ENCODE measurements at regions not wholly inside any gene's neighbourhood (a gene's known extent, or its start where the extent isn't known, plus 50 kb on each side); places are given as distances from the start of the nearest gene placed in this dataset.
"Not testable (repeated sequence)": the region's sequence is repeated elsewhere in the genome, so short reads cannot be mapped to it uniquely, and the experiment has no call there.

DNA sequence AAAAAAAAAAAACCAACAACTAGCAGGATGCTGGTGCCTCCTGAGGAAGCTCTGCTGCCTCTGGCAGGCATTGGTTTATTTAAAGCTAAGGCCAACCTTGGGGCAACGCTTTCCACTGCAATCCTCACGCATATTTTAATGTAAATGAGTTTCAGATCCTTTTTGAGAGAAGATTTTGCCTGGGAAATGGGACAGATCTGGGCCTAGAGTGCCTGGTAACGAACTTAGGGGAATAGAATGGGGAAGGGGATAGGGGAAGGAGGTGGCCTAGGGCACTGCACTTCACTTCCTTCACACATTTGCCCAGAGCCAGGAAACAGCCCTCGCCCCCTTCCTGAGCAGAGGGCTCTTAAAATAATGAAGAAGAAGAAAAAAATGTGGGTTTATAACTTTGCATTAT lies 132.7 kb upstream of the TMEM170B start:
- Mint-ChIP-seq H3K27ac (no peak overlapping the region), H3K36me3 (ENCODE audit: low read depth) (no peaks in the 10 kb centered on the region), H3K27me3 (no peaks in the 10 kb centered on the region), H3K4me3 (no peak overlapping the region), H3K4me1 (peaks cover 3% of the 10 kb centered on the region)
- ATAC-seq (no peak), DNase-seq (no peak)
- no peaks in the 10 kb centered on the region for H3K9me3 ChIP-seq (ENCODE audit: control insufficient read depth, low read length, poor library complexity, severe bottlenecking)

DNA sequence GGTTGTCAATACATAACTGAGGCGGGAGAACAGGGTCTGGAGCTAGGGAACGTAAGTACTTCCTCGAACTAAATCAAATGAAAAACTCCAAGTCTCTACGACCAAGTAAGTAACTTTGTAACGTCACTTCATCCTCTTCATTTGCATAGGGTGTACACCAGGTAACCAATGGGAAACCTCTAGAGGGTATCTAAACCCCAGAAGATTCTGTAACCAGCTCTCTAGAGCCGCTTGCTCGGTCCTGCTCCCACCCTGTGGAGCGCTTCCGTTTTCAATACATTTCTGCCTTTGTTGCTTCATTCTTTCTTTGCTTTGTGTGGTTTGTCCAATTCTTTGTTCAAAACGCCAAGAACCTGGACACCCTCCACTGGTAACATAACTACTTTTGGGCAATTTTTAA lies 133.5 kb upstream of the TMEM170B start:
- ATAC-seq (no peak), DNase-seq (no peak)
- H3K9me3 ChIP-seq (ENCODE audit: control insufficient read depth, low read length, poor library complexity, severe bottlenecking) = no peaks in the 10 kb centered on the region
- Mint-ChIP-seq H3K27me3 (no peaks in the 10 kb centered on the region), H3K4me1 (peaks cover 3% of the 10 kb centered on the region), H3K4me3 (no peak overlapping the region), H3K27ac (no peak overlapping the region), H3K36me3 (ENCODE audit: low read depth) (peaks cover under 1% of the 10 kb centered on the region)

DNA sequence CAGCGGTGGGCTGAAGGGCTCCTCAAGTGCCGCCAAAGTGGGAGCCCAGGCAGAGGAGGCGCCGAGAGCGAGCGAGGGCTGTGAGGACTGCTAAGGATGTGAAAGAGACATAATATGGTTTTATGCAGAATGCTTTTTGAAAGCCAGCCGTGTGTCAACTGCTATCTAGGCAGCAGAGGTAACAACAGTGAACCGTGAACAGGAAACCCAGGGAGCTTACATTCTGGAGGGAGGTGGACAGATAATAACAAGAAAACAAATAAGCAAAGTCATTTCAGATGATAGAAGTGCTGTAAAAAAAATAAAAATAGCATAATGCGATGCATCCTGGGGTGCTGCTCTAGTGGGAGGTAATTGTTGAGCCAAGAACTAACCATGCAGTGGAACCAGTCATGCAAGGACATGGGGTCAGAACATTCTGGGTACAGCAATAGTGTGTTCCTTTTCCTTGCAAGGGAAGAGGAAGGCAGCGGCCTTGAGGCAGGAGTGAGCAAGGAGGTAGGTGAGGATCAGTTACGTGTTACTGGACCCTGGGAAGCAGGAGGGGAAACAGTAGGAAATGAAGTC lies 134.4 kb upstream of the TMEM170B start:
- no peaks in the 10 kb centered on the region for H3K9me3 ChIP-seq (ENCODE audit: control insufficient read depth, low read length, poor library complexity, severe bottlenecking)
- DNase-seq = no peak
- no peaks in the 10 kb centered on the region for H3K27me3 Mint-ChIP-seq
- H3K4me3 Mint-ChIP-seq = no peak overlapping the region
- peak overlapping the region; percentile 56 for H3K27ac Mint-ChIP-seq
- no peak for ATAC-seq
- peaks cover 2% of the 10 kb centered on the region for H3K36me3 Mint-ChIP-seq (ENCODE audit: low read depth)
- H3K4me1 Mint-ChIP-seq = peaks cover 3% of the 10 kb centered on the region

DNA sequence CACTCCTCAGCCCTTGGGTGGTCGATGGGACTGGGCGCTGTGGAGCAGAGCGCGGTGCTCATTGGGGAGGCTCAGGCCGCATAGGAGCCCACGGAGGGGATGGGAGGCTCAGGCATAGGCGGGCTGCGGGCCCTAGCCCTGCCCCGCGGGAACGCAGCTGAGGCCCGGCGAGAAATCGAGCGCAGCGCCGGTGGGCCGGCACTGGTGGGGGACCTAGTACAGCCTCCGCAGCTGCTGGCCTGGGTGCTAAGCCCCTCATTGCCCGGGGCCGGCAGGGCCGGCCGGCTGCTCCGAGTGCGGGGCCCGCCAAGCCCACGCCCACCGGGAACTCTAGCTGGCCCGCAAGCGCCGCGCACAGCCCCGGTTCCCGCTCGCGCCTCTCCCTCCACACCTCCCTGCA lies 135.0 kb upstream of the TMEM170B start:
- H3K4me1 Mint-ChIP-seq; H3K27ac Mint-ChIP-seq; H3K4me3 Mint-ChIP-seq; DNase-seq; ATAC-seq; H3K27me3 Mint-ChIP-seq; H3K9me3 ChIP-seq (ENCODE audit: control insufficient read depth, low read length, poor library complexity, severe bottlenecking); H3K36me3 Mint-ChIP-seq (ENCODE audit: low read depth): not testable (repeated sequence)

DNA sequence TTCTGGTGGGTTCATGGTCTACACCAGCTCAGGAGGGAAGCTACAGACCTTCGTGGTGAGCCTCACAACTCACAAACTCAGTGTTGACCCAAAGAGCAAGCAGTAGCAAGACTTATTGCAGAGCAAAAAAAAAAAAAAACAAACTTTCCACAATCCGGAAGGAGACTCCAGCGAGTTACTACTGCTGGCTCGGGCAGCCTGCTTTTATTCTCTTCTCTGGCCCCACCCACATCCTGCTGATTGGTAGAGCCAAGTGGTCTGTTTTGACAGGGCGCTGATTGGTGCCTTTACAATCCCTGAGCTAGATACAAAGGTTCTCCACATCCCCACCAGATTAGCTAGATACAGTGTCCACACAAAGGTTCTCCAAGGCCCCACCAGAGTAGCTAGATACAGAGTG lies 135.6 kb upstream of the TMEM170B start:
- H3K4me1 Mint-ChIP-seq; H3K27me3 Mint-ChIP-seq; H3K27ac Mint-ChIP-seq; H3K9me3 ChIP-seq (ENCODE audit: control insufficient read depth, low read length, poor library complexity, severe bottlenecking); DNase-seq; ATAC-seq; H3K36me3 Mint-ChIP-seq (ENCODE audit: low read depth); H3K4me3 Mint-ChIP-seq: not testable (repeated sequence)

DNA sequence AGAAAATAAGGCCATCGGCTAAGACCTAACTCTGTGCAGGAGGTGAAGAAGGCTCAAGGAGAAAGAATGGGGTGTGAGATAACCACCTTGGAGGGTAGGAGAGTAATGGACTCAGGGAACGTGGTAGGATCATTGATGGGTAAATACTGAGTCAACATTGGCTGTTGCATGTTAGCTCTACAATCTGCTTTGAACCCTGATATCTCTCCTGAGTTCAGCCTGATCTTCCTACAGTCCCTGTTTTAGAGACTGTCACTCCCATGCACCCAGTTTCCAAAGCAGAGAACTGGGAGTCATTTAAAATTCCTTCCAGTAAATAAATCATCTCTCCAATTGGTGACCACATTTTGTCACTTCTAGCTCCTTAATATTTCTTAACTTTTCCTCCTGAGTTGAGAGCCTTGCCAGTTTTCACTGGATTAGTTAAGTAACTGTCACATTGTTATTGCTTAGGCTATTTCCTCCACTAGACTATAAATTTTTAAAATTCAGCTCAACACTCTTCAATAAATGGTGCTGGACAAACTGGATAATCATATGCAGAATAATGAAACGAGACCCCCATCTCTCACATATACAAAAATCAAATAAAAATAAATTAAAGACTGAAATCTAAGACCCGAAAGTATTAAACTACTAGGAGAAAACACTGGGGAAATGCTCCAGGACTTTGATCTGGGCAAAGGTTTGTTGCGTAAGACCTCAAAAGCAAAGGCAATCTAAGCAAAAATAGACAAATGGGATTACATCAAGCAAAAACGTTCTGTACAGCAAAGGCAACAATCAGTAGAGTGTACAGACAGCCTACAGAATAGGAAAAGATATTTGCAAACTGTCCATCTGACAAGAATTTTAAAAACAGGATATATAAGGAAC lies 138.9 kb upstream of the TMEM170B start:
- H3K4me3 Mint-ChIP-seq = no peak overlapping the region
- H3K4me1 Mint-ChIP-seq = no peaks in the 10 kb centered on the region
- H3K9me3 ChIP-seq (ENCODE audit: control insufficient read depth, low read length, poor library complexity, severe bottlenecking) = no peaks in the 10 kb centered on the region
- H3K27ac Mint-ChIP-seq = no peak overlapping the region
- no peaks in the 10 kb centered on the region for H3K27me3 Mint-ChIP-seq
- DNase-seq = no peak
- peaks cover 7% of the 10 kb centered on the region for H3K36me3 Mint-ChIP-seq (ENCODE audit: low read depth)
- ATAC-seq = no peak

DNA sequence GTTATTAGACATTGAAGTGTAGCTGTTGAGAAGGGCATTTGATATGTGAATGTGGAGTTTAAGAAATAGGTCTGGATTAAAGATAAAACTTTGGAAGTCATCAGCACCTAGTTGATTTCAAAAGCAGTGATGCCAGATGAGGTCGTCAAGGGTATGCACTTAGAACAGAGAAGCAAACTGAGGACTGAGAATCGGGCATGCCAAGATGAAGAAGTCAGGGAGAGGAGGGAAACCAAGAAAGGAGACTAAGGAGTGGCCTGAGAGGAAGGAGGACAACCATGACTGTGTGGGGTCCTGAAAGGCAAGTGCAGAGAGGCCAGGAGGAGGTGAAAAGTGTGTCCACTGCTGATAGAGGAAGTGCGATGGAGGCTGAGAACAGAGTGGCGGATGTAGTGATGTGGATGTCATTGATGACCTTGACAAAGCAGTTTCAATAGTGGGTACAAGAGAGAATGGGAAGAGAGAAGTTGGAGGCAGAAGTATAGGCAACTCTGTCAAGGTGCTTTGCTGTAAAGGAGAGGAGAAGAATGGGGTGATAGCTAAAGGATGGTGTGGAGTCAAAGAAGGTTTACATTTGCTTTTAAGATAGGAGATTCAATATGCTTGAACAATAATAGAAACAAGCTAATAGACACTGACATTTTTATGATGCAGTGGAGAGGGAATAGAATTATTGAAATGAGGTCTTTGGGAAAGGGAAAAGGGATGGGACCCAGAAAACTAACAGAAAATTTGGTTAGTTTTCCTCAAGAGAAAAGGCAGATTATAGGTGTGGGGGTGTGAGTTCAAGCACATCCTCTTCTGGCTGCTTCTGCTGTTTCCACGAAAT lies 139.7 kb upstream of the TMEM170B start:
- H3K9me3 ChIP-seq (ENCODE audit: control insufficient read depth, low read length, poor library complexity, severe bottlenecking) = no peaks in the 10 kb centered on the region

DNA sequence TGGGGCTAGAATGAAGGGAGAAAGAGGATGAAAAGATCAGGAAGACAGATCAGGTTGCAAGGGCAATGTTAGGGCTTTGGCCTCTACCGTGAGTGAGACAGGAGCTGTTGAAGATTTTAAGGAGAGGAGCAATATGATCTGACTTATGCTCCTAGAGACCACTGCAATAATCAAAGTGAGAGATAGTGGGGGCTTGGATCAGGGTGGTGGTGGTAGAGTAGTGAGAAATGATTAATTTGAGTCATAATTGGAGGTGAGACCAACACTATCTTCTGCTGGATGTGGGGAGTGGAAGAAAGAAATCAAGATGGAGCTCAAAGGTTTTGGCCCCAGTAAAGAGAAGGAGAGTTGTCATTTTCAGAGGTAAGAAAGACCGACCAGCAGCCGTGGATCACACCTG lies 140.7 kb upstream of the TMEM170B start:
- peaks cover 7% of the 10 kb centered on the region for H3K36me3 Mint-ChIP-seq (ENCODE audit: low read depth)
- DNase-seq (no peak), ATAC-seq (no peak)
- H3K9me3 ChIP-seq (ENCODE audit: control insufficient read depth, low read length, poor library complexity, severe bottlenecking) = no peaks in the 10 kb centered on the region
- no peak overlapping the region for H3K4me3 Mint-ChIP-seq
- no peaks in the 10 kb centered on the region for H3K27me3 Mint-ChIP-seq
- no peak overlapping the region for H3K27ac Mint-ChIP-seq
- no peaks in the 10 kb centered on the region for H3K4me1 Mint-ChIP-seq

More for the DNA sequence above, 139.7 kb upstream of the TMEM170B start:
- Mint-ChIP-seq H3K36me3 (ENCODE audit: low read depth) (peaks cover 7% of the 10 kb centered on the region), H3K4me3 (no peak overlapping the region), H3K4me1 (no peaks in the 10 kb centered on the region), H3K27me3 (no peaks in the 10 kb centered on the region), H3K27ac (no peak overlapping the region)
- DNase-seq = no peak
- ATAC-seq = no peak

DNA sequence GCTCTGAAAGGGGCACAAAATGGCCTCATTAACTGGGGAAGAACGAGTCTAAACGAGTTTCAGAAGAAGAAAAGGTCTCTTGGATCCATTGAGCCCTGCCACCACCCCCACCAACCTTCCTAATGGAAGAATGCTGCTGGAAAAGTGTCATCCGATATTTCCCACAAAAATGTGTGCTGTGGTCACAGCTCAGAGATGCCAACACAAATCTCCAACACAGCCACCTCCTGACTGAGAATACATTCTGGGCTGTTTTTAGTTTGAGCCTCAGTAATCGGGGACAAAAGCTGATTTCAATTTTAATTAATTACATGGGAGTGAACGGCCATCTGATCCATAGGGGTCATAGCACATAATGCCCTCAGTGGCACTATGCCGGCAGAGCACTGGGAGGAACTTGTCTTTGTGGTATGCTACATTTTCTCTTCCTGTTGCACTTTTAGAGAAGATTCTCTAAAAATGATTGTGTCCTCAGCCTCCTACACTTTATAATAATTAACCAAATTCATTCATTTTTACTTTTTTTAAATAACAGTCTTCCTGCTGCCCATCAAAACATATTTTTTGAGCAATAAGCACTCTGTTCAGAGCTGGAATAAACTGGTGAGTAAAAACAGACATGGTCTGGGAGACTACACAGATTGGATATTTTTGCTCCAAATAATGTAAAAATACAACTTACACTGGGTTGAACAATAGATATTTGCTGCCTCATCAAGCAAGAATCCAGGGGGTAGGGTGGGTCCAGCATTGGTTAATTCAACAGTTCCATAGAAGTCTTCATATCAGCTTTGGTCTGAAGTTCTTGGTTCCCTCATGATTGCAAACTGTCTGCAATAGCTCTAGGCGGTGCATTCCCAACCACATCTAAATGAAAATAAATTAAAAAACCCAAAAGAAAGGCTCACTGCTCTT lies 143.6 kb upstream of the TMEM170B start:
- peaks cover 6% of the 10 kb centered on the region for H3K36me3 Mint-ChIP-seq (ENCODE audit: low read depth)
- ATAC-seq = no peak
- H3K27ac Mint-ChIP-seq = no peak overlapping the region
- H3K4me1 Mint-ChIP-seq = no peaks in the 10 kb centered on the region
- H3K9me3 ChIP-seq (ENCODE audit: control insufficient read depth, low read length, poor library complexity, severe bottlenecking) = no peaks in the 10 kb centered on the region
- no peaks in the 10 kb centered on the region for H3K27me3 Mint-ChIP-seq
- DNase-seq = no peak
- H3K4me3 Mint-ChIP-seq = no peak overlapping the region

DNA sequence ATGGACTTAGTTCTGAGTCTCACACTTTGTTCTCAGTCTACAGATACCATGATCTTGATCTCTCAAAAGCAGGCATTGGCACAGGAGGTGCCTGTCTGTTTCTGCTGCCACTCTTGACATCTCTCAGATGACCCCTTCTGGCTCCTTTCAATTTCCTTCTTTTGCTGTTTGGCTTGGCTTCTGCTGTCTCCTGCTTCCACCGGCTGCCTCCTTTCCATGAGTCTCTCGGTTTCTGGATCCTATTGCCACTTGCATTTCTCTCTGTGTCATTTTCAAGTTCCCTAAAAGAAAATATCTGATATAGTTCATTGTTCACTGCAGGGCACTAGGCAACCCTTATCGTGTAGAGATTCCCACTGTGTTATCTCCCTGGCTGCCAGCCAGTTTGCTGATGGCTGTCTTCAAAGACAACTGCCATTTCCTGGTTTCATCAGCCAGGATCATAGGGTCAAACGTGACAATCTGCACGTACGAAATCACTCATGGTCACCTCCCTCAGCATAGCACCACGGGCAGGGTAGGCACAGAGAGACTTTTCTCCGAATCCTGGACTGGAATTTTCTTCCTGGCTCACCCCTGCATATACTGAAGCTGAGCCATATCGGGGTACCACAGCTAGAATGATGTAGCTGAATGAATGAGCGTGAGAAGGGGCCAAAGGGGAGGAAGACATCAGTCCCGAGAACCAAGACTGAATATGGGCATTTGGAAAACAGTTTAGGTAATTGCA lies 144.6 kb upstream of the TMEM170B start:
- Mint-ChIP-seq H3K27ac (no peak overlapping the region), H3K27me3 (no peaks in the 10 kb centered on the region), H3K4me1 (no peaks in the 10 kb centered on the region), H3K4me3 (no peak overlapping the region), H3K36me3 (ENCODE audit: low read depth) (peaks cover 4% of the 10 kb centered on the region)
- no peaks in the 10 kb centered on the region for H3K9me3 ChIP-seq (ENCODE audit: control insufficient read depth, low read length, poor library complexity, severe bottlenecking)
- ATAC-seq = no peak
- no peak for DNase-seq

DNA sequence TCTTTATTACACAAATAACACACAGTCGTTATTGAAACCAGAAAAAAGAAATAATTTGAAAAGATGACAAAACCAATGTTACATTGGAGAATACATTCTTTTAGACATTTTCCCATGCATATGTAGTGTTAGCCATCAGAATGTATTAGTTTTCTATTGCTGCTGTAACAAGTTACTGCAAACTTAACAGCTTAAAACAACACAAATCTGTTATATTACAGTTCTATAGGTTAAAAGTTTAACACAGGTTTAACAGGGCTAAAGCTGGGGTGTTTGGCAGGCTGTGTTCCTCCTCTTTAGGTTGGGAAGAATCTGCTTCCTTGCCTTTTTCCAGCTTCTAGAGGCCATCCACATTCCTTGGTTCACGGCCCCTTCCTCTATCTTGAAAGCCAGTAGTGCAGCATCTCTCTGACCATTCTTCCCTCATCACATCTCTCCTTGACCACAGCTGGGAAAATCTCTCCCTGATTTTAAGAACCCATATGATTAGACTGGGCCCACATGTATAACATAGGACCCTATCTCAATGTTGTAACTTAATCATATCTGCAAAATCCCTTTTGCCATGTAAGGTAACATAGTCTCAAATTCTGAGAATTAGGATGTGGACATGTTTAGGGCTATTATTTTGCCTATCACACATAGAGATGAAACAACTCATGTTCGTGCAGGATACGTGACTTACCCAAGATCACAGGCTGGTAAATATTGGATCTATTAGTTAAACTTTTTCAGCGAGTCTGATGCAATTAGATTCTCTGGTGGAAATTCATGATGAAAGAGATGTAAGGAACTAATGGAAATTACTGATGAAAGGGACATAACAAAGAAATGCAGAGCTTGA lies 145.4 kb upstream of the TMEM170B start:
- no peak for DNase-seq
- Mint-ChIP-seq H3K4me3 (no peak overlapping the region), H3K27ac (no peak overlapping the region), H3K36me3 (ENCODE audit: low read depth) (no peaks in the 10 kb centered on the region), H3K4me1 (no peaks in the 10 kb centered on the region), H3K27me3 (no peaks in the 10 kb centered on the region)
- no peaks in the 10 kb centered on the region for H3K9me3 ChIP-seq (ENCODE audit: control insufficient read depth, low read length, poor library complexity, severe bottlenecking)
- ATAC-seq = no peak
